Kasumi-1 (cell line): ENCODE measurements at regions not wholly inside any gene's neighbourhood (a gene's known extent, or its start where the extent isn't known, plus 50 kb on each side); places are given as distances from the start of the nearest gene placed in this dataset.
"Not testable (repeated sequence)": the region's sequence is repeated elsewhere in the genome, so short reads cannot be mapped to it uniquely, and the experiment has no call there.

ENCODE experiments used
- DNase-seq, 2 experiments: peaks; one replicate each; lab custom pipeline; 2025; lab: John Stamatoyannopoulos, UW

DNA sequence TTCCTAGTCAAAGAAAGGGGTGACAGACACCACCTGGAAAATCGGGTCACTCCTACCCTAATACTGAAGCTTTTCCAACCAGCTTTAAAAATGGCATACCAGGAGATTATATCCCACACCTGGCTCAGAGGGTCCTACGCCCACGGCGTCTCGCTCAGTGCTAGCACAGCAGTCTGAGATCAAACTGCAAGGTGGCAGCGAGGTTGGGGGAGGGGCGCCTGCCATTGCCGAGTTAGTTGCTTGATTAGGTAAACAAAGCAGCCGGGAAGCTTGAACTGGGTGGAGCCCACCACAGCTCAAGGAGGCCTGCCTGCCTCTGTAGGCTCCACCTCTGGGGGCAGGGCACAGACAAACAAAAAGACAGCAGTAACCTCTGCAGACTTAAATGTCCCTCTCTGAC lies 127.1 kb downstream of the NXPE2 start:
- DNase-seq = not testable (repeated sequence)

DNA sequence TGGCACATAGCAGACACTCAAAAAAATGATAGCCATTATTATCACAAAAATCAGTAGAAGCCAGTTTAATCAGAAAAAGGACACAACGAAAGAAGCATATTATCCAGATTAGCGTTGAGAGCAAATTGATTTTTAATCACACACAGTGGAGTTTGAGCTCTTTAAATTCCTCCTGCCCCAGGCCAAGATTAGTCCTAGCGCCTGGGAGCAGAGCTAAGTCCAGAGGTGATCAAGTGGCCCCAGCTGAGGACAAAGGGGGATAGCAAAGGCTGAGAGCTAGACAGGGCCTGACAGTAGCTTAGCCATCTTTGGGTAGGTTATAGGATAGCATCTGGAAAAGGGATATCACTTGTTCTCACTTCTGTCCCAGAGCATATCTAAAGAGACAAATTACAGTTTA lies 133.6 kb downstream of the NXPE2 start:
- DNase-seq = no peak

DNA sequence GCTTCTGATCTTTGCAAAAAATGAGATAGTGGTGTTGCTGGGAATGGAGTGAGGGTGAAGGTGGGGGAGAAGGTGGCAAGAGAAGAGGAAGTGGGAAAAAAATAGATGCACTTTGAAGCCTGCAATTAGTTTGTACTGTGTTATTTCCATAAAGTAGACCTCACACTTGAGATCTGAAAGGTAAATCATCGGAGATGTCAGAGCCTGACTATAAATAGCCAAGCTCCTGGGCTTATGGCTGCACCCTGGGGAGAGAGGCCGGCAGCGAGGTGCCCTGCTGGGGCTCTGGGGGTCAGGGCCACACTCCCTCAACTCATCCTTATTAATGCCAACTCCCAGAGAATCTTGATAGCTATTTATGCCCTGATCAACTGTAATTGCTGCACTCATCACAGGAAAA lies 134.4 kb downstream of the NXPE2 start:
- no peak for DNase-seq

DNA sequence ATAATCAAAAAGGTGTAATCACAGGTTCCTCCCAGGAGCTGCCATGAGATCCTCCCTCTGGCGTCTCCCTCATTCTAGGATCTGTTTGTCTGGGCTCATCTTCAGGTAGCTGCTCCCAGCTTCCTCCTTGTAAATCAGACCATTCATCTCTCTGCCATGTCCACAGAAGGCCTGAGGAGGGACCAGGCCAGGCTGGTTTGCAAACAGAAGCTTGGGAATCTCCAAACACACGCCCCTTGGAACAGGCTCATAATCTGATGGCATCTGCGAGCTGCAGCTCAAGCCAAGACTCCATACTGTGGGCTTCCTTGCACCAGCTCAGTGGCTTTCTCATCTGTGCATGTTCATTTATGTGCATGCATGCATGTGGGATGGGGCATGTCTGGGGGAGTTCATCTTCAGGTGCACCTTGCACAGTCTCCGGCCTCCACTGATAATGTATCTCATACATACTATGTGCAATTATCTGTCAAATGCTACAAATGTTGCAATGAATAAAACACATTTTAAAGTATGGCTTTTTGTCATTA lies 134.9 kb downstream of the NXPE2 start:
- no peak for DNase-seq

DNA sequence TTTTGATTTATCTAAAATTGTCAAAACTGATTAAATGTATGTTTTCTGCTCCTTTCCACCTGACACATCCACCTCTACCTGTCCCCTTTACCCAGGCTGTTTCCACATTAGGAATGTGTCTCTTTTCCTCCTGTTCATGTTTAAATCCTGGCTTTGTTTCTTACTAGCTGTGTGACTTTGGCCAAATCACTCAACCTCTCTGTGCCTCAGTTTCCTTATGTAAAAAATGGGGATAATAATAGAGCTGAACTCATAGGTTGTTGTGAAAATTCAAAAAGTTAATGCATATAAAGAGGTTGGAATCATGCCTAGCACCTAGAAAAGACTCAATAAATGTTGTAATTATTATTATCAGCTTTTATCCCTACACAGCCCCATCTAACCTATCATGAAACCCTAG lies 136.8 kb downstream of the NXPE2 start:
- DNase-seq = no peak

DNA sequence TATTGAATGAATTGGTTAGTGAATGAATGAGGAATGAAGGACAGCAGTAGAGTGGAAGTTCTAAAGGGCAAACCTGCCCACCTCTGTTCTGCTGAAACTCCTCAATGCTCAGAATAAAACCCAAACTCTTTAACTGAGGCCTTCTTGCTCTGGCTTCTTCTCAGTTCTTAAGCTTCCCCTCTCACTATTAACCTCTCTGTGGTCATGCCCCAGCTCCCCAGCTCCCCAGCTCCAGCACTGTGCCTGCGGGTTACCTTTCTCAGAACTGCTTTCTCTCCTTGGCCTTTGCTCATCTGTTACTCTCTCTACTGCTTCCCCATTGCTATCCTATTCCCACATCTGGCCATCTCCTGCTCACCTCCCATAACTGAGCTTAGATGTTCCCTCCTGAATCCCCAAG lies 137.4 kb downstream of the NXPE2 start:
- DNase-seq = no peak

DNA sequence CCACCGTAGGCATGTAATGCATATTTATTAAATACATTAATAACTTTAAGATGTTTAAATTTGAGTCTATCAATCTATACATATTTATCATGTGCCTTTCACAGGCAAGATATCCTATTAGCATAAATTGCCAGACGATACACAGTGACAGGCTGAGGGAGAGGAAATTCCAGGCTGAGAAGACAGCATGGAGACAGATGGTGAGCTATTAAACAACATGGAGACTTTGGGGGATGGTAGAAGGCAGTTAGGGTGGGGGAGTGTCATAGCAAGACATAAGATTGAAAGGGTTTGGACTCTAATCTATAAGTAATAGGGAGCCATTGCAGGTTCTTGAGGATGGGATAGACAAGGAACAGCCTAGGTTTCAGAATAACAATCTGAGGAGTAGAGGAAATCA lies 138.5 kb downstream of the NXPE2 start:
- DNase-seq = no peak

DNA sequence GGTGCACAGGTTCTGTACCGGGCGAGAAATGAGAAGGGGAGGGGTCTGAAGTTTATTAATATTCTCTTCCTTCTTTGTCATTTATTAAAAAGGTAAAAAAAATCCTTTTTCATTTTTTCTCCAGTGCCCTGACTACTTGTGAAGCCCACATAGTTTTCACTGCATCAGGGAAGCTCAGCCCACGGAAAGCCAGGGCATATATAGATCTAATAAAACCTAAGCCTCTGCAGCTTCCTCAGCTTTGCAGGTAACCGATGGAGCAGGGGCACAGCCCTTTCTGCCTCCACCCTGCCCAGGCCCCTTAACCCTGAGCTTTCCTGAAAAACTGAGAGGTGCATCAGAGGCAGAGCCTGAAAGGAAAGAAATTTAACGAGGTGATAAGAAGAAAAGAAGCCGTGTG lies 140.1 kb downstream of the NXPE2 start:
- DNase-seq = no peak

DNA sequence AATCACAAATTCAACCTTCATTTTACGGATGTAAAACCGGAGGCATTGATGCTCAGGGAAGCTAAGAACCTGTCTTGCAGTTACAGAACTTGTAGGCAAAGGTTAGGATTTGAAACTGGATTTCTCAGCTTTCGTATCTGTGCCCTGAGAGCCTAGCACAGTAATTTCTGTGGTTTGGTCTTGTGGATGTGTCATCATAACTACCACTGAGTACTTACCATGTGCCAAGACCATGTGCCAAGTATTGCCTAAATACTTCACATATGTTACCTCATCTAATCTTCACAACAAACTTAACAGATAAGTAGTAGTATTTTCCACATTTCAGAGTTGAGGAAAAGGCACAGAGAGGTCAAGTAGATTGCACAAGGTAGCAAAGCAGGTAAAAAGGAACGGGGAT lies 140.7 kb downstream of the NXPE2 start:
- no peak for DNase-seq

DNA sequence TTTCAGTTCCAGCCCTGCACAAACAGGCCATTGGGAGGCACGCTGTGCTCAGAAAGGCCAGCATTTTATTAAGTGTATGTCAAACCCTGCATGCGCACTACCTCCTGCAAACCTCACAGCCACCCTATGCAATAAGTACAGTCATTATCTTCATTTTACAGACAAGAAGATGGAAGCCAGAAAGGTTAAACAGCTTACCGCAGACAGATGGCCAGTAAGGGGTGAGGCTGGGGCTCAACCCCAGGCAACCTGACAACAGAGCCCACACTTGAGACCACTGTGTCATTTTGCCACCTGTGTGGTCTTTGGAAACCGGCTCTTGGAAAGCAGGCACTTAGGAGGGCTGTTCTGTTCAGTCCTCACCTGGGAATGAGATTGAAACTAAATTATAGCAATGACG lies 142.3 kb downstream of the NXPE2 start:
- no peak for DNase-seq

DNA sequence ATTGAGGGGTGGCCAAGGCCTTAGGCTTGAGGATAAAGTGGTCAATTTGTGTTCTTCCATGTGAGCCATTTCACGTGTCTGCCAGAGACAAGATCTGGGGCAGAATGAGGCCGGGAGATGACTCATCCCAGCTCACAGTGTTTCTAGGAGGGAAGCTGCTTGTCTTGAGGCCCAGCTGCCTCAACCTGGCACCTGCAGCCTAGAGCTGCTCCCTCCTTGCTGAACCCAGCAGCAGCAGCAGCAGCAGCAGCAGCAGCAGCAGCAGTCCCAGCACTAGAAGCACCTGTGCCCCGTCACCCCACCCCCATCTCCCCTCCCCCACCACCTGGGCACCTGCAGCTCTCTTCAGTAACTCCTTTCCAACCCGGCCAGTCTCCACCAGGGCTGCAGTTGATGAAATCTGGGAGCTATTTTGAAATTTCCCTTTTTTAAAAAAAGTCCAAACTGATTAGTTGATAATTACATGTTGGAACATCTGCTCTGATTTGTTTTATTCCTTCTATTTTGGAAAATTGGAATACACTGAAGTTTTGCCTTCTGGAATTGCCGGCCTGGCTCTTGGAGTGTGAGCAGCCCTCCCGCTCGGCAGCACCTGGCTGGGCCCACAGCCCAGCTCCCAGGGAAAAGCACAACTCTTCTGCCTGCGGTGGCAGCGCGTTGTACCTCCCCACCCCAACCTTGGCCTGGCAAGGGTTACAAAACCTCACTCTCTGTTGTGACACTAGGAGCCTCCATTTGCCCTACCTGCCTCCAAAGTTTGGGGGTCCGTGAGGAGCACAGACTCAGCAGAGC lies 143.5 kb downstream of the NXPE2 start:
- DNase-seq = no peak

DNA sequence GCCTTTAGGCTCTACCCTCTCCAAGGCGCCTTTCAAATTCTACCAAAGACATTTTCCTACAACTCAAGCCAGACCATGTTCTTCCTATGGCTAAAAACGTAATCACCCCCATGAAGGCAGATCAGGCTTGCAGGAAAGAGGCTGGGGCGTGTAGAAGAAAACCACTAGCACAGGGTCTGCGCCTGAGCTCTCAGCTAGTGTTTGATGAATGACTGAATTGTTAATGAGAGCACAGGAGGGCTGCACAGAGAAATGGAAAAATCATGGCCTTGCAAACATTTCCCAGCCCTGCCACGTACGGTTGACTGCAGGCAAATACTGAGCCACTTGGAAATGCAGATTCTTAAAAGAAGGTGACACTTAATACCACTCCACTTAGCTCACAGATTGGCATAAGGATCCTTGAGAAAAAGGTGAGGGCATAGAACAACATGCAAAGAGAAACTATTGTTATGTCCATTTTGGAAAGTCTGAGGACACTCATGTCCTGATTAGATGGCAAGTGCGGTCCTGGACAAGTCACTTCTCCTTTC lies 148.6 kb downstream of the NXPE2 start:
- DNase-seq = no peak

DNA sequence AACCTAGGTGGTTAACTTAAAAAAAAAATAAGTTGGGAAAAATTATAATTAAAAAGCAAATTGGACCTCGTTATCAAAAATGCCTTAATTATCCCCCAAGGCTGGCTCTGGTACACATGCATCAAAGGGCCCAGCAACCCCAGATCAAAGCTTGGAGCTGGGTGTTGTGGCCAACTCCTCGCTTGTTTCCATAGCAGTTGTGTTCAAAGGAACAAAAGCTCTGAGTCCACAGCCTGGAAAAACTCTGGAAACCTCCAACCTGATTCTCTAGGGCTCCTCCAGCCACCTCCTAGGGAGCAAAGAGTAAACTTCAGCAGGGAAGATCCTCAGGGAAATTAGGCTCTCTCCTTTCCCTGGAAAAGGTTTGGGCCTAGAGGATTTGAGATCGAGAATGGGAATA lies 149.4 kb downstream of the NXPE2 start:
- DNase-seq = no peak

DNA sequence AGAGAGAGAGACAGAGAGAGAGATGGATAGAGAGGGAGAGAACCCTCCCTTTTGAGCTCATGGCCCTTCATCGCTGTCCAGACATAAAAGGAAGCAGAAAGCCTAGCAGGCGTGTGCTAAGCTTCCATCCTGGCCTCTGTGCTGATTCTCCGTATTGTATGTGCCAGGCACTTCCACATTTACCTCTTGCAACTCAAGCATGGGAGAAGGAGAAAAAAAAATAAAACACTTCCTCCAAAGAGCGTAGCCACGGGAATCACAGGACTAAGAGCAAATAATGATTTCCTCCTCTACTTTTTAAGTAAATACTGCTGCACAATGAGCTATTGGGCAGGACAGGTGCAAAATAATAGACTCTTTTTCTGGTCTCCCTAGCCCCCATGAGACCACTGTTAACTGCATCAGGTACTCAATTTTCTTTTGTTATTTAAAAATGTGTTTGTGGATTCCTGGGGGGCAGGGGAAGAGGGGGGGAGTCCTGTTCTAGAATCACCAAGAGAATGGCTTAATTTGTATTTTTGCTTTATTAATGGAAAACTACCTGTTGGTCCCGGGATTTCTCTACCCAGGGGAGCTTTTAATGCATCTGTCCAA lies 154.3 kb downstream of the NXPE2 start:
- no peak for DNase-seq

DNA sequence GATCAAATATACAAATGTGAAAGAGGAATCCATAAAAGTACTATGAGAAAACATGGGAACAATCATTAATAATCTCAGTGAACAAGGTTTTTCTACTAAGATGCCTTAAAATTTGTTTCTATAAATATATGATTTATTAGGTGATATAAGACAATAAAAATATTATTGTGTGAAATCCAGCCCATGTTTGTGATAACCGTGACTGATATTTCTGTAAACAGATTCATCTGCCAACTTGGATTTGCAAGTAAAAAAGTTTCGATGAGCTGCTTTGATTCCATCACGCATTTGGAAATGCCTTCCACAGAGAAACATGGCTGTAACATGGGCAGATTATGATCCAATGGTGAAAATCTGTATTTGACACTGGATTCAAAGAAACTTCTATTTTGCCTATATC lies 157.8 kb downstream of the NXPE2 start:
- no peak for DNase-seq

DNA sequence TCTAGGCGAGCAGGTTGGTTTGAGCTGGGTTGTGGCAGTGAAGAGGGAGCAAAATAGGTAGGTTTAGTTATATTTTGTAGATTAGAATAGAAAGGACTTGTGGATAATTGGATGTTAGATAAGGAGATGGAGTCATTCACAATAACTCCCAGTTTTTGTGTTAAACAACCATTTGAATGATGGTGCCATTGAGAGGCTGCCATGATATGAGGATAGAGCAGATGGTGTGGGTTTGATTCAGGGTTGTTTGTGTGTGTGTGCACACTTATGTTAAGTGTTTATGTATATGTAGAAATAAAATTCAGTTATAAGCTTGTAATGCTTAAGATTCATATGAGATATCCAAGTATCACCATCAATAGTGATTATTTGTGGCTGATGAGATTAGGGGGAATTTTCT lies 166.6 kb downstream of the NXPE2 start:
- DNase-seq = no peak

DNA sequence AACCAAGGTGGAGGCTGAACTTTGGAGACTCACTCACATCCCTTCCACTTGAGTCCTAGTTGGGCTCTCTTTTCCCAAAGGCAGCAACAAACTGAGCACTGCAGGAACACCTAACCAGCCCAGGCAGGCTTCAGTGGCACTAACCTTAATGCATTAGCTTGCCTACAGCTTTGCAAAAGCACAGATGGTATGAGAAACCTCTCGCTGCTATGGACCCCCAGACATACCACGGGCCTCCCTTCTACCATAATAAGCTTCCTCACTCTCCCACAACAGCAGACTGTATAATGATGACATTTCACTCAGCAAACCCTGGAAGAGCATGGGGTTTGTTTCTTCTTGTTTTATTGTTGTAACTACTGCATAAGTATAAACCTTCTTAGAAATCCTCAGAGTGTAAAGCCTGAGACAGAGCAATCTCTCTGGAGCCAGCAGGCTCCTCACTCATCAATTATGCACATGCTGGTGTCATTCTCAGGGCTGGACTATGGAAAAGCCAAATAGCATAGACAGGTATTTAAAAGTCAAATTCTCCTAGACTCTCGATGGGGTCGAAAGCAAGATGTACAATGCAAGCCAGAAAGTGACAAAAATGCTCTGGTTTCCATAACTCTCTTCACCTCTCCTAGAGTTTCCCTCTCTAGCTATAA lies 167.6 kb downstream of the NXPE2 start:
- DNase-seq = no peak

DNA sequence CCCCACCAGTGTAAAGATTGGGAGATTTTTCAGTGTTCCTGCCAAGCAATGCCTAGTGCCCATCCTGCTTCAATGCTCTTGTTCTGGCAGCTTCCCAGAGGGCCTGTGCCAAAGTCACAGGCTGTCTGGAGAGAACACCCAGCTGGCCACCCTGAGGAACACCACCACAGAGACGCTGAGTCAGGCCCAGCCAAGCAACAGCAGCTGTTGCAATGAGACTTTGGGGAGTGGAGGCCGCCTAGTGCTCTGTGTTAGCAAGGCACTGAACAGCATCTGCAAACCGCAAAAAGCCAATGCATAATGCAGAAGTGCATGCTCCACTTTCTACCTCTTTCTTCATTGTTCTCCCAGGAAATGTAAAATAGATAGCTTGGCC lies 168.1 kb downstream of the NXPE2 start:
- no peak for DNase-seq

DNA sequence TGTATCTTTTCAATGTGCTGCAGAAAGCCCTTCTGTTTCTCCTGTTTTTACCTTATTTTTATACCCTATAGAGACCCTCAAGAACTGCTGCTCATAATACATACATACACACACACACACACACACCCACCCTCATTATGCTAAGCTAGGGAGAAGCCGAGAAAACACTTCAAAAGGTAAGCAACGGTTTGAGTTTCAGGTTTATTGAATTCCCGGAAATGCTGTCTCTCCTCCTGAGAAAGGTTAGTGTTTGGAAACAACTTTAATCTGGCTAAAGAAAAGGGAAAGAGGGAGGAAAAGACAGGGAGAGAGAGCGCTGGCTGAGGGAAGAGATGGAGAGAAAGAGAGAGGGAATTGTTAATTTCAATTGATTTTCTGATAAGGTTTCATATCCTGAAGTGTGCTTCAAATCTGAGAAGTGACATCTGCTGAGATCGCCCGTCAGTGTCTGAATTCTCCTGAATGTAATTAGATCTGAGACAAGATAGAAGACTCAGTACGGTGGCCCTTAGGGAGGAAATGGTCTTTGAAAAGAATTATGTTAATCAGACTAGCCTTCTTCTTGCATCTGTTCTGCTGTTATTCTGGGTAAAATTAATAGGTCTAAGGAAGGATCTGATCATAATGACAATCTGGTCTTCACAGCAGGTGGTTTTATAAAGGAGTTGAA lies 169.1 kb downstream of the NXPE2 start:
- no peak for DNase-seq

DNA sequence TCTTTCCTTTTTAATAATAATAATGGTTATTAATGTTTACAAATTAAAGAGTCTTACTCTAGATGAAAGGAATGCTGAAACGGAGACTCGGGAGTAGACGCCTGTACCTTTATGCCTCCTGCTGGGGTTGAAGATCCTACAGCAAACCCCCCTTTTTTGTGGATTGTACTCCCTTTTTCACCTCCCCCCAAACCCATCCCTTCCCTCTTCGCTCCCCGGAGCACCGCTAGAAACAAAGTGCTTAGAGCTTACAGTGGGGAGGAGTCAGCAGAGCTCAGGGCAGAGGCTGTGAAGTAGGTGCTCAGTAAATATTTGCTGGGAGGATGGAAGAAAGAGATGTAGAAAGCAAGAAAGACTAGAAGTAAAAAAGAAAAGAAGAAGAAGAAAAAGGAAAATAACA lies 169.7 kb downstream of the NXPE2 start:
- no peak for DNase-seq

DNA sequence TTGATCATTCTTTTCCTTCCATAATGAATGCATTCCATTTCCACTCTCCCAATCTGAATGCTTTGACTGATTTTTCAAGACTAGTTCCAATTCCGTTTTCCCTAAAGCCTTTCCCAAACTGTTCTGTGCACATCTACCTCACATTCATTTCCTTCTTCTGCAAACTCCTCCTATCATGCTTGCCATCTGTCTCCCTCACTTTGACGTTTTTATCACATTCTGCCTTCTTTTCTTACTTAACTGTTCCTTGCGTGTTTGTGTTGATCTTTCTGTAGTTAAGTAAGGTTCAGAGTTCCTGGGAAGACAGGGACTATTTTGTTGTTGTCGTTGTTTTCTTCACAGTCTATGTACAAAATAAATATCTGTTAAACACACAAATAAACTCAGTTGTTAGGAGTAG lies 179.0 kb downstream of the NXPE2 start:
- DNase-seq = no peak

DNA sequence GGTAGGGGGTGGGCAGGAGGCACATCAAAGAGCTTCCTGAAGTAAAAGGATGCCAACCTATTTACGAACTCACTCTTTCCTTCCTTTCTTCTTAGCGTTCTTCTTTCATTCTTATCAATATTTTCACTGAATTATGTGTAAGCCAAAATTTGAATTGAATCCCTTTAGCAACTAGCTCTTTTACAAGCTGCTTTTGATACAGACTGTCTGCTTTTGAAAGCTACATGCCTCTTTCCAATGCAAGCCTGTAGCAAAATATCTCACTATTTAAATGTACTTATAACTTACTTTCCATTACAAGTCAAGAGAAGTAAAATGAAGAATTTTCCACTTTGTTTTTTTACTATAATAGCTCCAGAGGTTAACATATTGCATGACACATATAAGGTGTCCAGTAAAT lies 186.6 kb downstream of the NXPE2 start:
- no peak for DNase-seq

DNA sequence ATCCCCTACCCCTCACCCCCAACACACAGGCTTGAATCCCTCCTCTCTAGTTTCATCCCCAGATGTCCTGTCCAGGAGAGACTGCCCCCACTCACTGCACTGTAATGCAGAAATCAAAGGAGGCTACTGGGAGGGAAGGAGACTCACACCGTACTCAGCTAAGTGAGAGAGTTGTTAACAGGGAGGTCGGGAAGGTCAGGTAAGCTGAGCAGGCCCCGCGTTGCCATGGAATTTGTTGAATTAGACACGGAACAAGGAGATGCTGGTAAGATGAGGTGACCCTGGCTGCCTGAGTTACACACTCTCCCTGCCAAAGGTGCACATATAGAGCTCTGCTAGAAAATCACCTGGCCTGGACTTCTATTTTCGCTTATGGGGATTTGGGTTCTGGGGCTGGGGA lies 197.9 kb downstream of the NXPE2 start:
- DNase-seq = no peak
